ENCODE measurements at regions not wholly inside any gene's neighbourhood (a gene's known extent, or its start where the extent isn't known, plus 50 kb on each side); places are given as distances from the start of the nearest gene placed in this dataset.

- no peak overlapping the region for H3K4me3 ChIP-seq
- H3K27ac ChIP-seq: no peak overlapping the region
- TF ChIP-seq, protein P1, sequence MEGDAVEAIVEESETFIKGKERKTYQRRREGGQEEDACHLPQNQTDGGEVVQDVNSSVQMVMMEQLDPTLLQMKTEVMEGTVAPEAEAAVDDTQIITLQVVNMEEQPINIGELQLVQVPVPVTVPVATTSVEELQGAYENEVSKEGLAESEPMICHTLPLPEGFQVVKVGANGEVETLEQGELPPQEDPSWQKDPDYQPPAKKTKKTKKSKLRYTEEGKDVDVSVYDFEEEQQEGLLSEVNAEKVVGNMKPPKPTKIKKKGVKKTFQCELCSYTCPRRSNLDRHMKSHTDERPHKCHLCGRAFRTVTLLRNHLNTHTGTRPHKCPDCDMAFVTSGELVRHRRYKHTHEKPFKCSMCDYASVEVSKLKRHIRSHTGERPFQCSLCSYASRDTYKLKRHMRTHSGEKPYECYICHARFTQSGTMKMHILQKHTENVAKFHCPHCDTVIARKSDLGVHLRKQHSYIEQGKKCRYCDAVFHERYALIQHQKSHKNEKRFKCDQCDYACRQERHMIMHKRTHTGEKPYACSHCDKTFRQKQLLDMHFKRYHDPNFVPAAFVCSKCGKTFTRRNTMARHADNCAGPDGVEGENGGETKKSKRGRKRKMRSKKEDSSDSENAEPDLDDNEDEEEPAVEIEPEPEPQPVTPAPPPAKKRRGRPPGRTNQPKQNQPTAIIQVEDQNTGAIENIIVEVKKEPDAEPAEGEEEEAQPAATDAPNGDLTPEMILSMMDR (IDR thresholded peaks at IDR 0.05): no peak
- TF ChIP-seq POLR2AphosphoS5 (IDR thresholded peaks at IDR 0.05): no peak
- TF ChIP-seq POLR2A (IDR thresholded peaks at IDR 0.05): no peak
- no peaks in the 10 kb centered on the region for H3K27me3 ChIP-seq
- no peaks in the 10 kb centered on the region for H3K9me3 ChIP-seq
- DNase-seq (ENCODE audit: low spot score in 2 of 2): no peak
- intact Hi-C loops (cut with DNase I; ENCODE audit: low total_unique reads): no loop called here
- no peaks in the 10 kb centered on the region for H3K4me1 ChIP-seq
- H3K36me3 ChIP-seq: no peaks in the 10 kb centered on the region
These were observed 125.0 kb upstream of the LAMA2 start for GRCh38 chr6:128757961-128758360.

GRCh38 chr6:128754658-128755256, 128.2 kb upstream of the LAMA2 start:
- DNase-seq (ENCODE audit: low spot score in 2 of 2): no peak
- no peaks in the 10 kb centered on the region for H3K4me1 ChIP-seq
- H3K27me3 ChIP-seq: no peaks in the 10 kb centered on the region
- H3K36me3 ChIP-seq: no peaks in the 10 kb centered on the region
- no peaks in the 10 kb centered on the region for H3K9me3 ChIP-seq
- H3K27ac ChIP-seq: no peak overlapping the region
- no peak overlapping the region for H3K4me3 ChIP-seq
- intact Hi-C loops (cut with DNase I; ENCODE audit: low total_unique reads): no loop called here
- TF ChIP-seq, protein P1 (IDR thresholded peaks at IDR 0.05): no peak
- no peak for TF ChIP-seq POLR2A (IDR thresholded peaks at IDR 0.05)
- no peak for TF ChIP-seq POLR2AphosphoS5 (IDR thresholded peaks at IDR 0.05)

DNA sequence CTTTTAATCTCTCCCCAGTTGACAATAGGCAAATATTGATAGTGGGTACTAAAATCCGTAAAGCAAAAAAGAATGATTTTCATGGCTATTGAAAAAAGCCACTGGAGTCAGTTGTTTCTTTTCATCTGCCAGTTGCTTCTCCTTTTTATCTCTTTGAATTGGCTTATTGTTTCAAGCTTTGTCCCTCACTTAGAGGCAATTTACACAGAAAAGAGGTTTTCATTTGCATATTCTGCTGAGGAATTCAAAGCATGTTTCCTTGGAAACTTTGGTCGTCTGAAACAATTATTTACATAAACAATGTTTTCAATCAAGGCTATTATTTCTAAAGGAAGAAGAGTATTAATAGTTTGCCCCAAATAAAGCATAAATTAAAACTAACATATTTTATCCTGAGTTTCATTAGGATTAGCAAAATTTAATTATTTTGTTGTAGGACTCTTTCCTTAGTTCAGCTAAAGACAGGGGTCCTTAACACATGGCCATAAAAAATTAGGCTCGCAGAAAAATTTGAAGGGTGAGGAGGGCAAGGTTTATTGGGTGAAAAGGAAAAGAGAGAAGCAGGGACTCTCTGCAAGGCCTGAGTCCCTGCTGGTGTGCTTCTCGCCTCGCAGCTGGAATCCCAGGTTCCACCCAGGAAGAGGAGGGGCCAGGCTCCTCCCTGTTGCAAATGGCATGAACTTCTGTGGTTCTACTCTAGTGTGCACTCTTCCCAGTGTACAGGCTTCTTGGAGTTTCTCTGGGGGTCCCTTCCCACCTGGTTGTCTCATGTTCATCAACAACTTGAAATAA, 138.8 kb upstream of the LAMA2 start:
- no peaks in the 10 kb centered on the region for H3K27me3 ChIP-seq
- no peaks in the 10 kb centered on the region for H3K4me1 ChIP-seq
- H3K9me3 ChIP-seq: no peaks in the 10 kb centered on the region
- H3K4me3 ChIP-seq: no peak overlapping the region
- intact Hi-C loops (cut with DNase I; ENCODE audit: low total_unique reads): no loop called here
- H3K27ac ChIP-seq: no peak overlapping the region
- no peaks in the 10 kb centered on the region for H3K36me3 ChIP-seq
- TF ChIP-seq POLR2A (IDR thresholded peaks at IDR 0.05) (no peak), POLR2AphosphoS5 (IDR thresholded peaks at IDR 0.05) (no peak)
- TF ChIP-seq, protein P1 (IDR thresholded peaks at IDR 0.05): no peak
- no peak for DNase-seq (ENCODE audit: low spot score in 2 of 2)

- H3K9me3 ChIP-seq: no peaks in the 10 kb centered on the region
- H3K4me1 ChIP-seq: no peaks in the 10 kb centered on the region
- intact Hi-C loops (cut with DNase I; ENCODE audit: low total_unique reads): no loop called here
- DNase-seq (ENCODE audit: low spot score in 2 of 2): no peak
- TF ChIP-seq POLR2AphosphoS5 (IDR thresholded peaks at IDR 0.05) (no peak), POLR2A (IDR thresholded peaks at IDR 0.05) (no peak)
- TF ChIP-seq, protein P1 (IDR thresholded peaks at IDR 0.05): no peak
- no peaks in the 10 kb centered on the region for H3K36me3 ChIP-seq
- no peak overlapping the region for H3K4me3 ChIP-seq
- no peaks in the 10 kb centered on the region for H3K27me3 ChIP-seq
- no peak overlapping the region for H3K27ac ChIP-seq
These were observed 140.0 kb upstream of the LAMA2 start for GRCh38 chr6:128742900-128743299.

- Histone ChIP-seq H3K36me3 (no peaks in the 10 kb centered on the region), H3K4me3 (no peak overlapping the region), H3K4me1 (no peaks in the 10 kb centered on the region), H3K27ac (no peak overlapping the region), H3K27me3 (no peaks in the 10 kb centered on the region), H3K9me3 (no peaks in the 10 kb centered on the region)
- DNase-seq (ENCODE audit: low spot score in 2 of 2): no peak
- TF ChIP-seq, protein P1 (IDR thresholded peaks at IDR 0.05): no peak
- intact Hi-C loops (cut with DNase I; ENCODE audit: low total_unique reads): no loop called here
These were observed 142.0 kb upstream of the LAMA2 start for GRCh38 chr6:128740951-128741350.

Measured in breast epithelium (tissue), 4 donors.